CD14-positive monocyte (primary cell): ENCODE measurements at regions not wholly inside any gene's neighbourhood (a gene's known extent, or its start where the extent isn't known, plus 50 kb on each side); places are given as distances from the start of the nearest gene placed in this dataset.

Source experiments
- DNase-seq, 3 donors: peaks; one replicate each; pipeline ENCODE4 v3.0.0-alpha.2; 2011 to 2022
- H2AFZ ChIP-seq: 2 replicates; pipeline ENCODE4 v1.6.0; 2012; ENCODE audit warnings: mild to moderate bottlenecking, low read depth, low read length, inconsistent platforms; ENCODE audit not compliant: insufficient read depth, poor library complexity, severe bottlenecking
- H3K27ac ChIP-seq, 2 donors: 1 replicate in 1 of 2; 2 replicates in 1 of 2; pipeline ENCODE4 v1.5.1; 2012 to 2013; ENCODE audit warnings: low read length in 2 of 2, control low read depth in 1 of 2, inconsistent platforms in 1 of 2, low read depth in 1 of 2, mild to moderate bottlenecking in 1 of 2
- H3K27me3 ChIP-seq, 2 donors: one replicate each; pipeline versions ENCODE4 v1.6.0 to v1.6.1; 2011 to 2013; ENCODE audit warnings: low read length in 2 of 2; ENCODE audit not compliant: control insufficient read depth in 2 of 2, insufficient read depth in 2 of 2
- H3K36me3 ChIP-seq, 2 donors: replicated peaks in 1 of 2; 1 replicate in 1 of 2; 2 replicates in 1 of 2; pipeline versions ENCODE4 v1.5.1 to v1.6.1; 2012 to 2013; ENCODE audit warnings: low read length in 2 of 2, control low read depth in 1 of 2, inconsistent platforms in 1 of 2, mild to moderate bottlenecking in 1 of 2; ENCODE audit not compliant: insufficient read depth in 2 of 2, control insufficient read depth in 1 of 2
- H3K4me1 ChIP-seq, 2 donors: 1 replicate in 1 of 2; 2 replicates in 1 of 2; pipeline versions ENCODE4 v1.5.1 to v1.6.1; 2012 to 2013; ENCODE audit warnings: low read length in 2 of 2, control low read depth in 1 of 2, inconsistent platforms in 1 of 2, mild to moderate bottlenecking in 1 of 2, moderate library complexity in 1 of 2; ENCODE audit not compliant: insufficient read depth in 2 of 2, control insufficient read depth in 1 of 2
- H3K4me2 ChIP-seq: replicated peaks from 2 replicates; pipeline ENCODE3; 2012; ENCODE audit warnings: low read length, moderate library complexity, mild to moderate bottlenecking; ENCODE audit not compliant: poor library complexity, severe bottlenecking; ENCODE audit errors: extremely low read depth
- H3K4me3 ChIP-seq, 3 experiments: fragments of 200-600 bp in 1 of 3; sonication (generic) in 1 of 3; replicated peaks in 1 of 3; 1 replicate in 2 of 3; 2 replicates in 1 of 3; pipeline ENCODE4 v1.5.1; 2011 to 2013; ENCODE audit warnings: low read length in 3 of 3, mild to moderate bottlenecking in 3 of 3, control low read depth in 2 of 3, low read depth in 2 of 3, inconsistent platforms in 1 of 3, moderate library complexity in 1 of 3
- H3K79me2 ChIP-seq: 2 replicates; pipeline ENCODE4 v1.6.0; 2012; ENCODE audit warnings: mild to moderate bottlenecking, control low read depth, inconsistent platforms, low read length, moderate library complexity; ENCODE audit not compliant: insufficient read depth
- H3K9ac ChIP-seq: 2 replicates; pipeline ENCODE4 v1.6.0; 2017; ENCODE audit warnings: low read length, mild to moderate bottlenecking; ENCODE audit not compliant: insufficient read depth, poor library complexity, severe bottlenecking
- H3K9me3 ChIP-seq, 2 donors: replicated peaks in 1 of 2; 1 replicate in 1 of 2; 2 replicates in 1 of 2; pipeline versions ENCODE4 v1.5.1 to v1.6.1; 2012 to 2013; ENCODE audit warnings: low read length in 2 of 2, control low read depth in 1 of 2; ENCODE audit not compliant: control insufficient read depth in 1 of 2, insufficient read depth in 1 of 2
- H4K20me1 ChIP-seq: 2 replicates; pipeline ENCODE4 v1.6.0; 2012; ENCODE audit warnings: mild to moderate bottlenecking, low read length, control low read depth, moderate library complexity; ENCODE audit not compliant: insufficient read depth
- H3K27ac Mint-ChIP-seq, 7 donors: one replicate each; pipeline ENCODE4 v1.8.0; 2020; ENCODE audit warnings: mild to moderate bottlenecking in 7 of 7, mixed read lengths in 7 of 7, moderate library complexity in 6 of 7, inconsistent platforms in 2 of 7
- H3K27me3 Mint-ChIP-seq, 3 donors: one replicate each; pipeline ENCODE4 v1.8.0; 2021 to 2022; ENCODE audit warnings: low read depth in 3 of 3, mild to moderate bottlenecking in 3 of 3, mixed read lengths in 3 of 3, moderate library complexity in 3 of 3, inconsistent platforms in 1 of 3
- H3K36me3 Mint-ChIP-seq, 2 donors: one replicate each; pipeline ENCODE4 v1.8.0; 2020; ENCODE audit warnings: mixed read lengths in 2 of 2, inconsistent platforms in 1 of 2, mild to moderate bottlenecking in 1 of 2
- H3K4me1 Mint-ChIP-seq: one replicate; pipeline ENCODE4 v1.8.0; 2020; ENCODE audit warnings: mild to moderate bottlenecking, mixed read lengths
- H3K4me3 Mint-ChIP-seq, 2 donors: one replicate each; pipeline ENCODE4 v1.8.0; 2020; ENCODE audit warnings: mild to moderate bottlenecking in 2 of 2, mixed read lengths in 2 of 2, moderate library complexity in 1 of 2
- H3K9me3 Mint-ChIP-seq, 7 donors: one replicate each; pipeline ENCODE4 v1.8.0; 2020 to 2022; ENCODE audit warnings: mixed read lengths in 7 of 7, mild to moderate bottlenecking in 6 of 7, moderate library complexity in 6 of 7, inconsistent platforms in 2 of 7
- WGBS: methylation state at CpG from one replicate; pipeline ENCODE4 v1.1.5; 2013; ENCODE audit warnings: missing lambda C conversion rate; ENCODE audit not compliant: insufficient coverage; 5-methylcytosine and 5-hydroxymethylcytosine counted together
- intact Hi-C, 2 donors: fragments of 100-400 bp; cut with micrococcal nuclease; formaldehyde crosslinking; loops; one replicate each; pipeline versions ENCODE4 v1.15.0 to v1.15.1; 2023
- TF ChIP-seq, protein P1 (sequence below): fragments of 200-600 bp; IDR thresholded peaks from one replicate; pipeline ENCODE4 v1.8.0; 2022; ENCODE audit warnings: antibody characterized with exemption, mild to moderate bottlenecking

DNA sequence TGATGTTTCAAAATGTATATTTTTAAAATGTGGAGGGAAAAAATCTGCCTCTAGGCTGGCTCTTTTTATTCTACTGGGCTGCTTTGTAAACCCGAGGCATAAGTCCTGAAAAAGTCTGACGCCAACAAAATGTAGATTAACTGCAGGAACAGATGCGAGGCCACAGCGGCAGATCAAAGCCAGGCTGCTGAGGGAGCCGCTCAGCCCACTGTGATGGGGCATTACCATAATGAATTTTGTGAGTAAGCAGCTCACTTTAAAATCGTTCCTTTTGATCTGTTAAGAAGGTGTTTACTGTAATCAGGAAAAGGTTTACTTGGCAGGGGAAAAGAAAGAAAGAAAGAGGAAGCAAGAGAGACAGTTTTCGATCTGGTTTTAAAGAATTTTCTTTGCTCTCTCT lies 269.0 kb downstream of the ICOS start:
- no peaks in the 10 kb centered on the region for H3K4me1 ChIP-seq
- H3K4me1 Mint-ChIP-seq = no peaks in the 10 kb centered on the region
- H4K20me1 ChIP-seq = no peaks in the 10 kb centered on the region
- no peak overlapping the region for H3K4me3 ChIP-seq
- TF ChIP-seq, protein P1, sequence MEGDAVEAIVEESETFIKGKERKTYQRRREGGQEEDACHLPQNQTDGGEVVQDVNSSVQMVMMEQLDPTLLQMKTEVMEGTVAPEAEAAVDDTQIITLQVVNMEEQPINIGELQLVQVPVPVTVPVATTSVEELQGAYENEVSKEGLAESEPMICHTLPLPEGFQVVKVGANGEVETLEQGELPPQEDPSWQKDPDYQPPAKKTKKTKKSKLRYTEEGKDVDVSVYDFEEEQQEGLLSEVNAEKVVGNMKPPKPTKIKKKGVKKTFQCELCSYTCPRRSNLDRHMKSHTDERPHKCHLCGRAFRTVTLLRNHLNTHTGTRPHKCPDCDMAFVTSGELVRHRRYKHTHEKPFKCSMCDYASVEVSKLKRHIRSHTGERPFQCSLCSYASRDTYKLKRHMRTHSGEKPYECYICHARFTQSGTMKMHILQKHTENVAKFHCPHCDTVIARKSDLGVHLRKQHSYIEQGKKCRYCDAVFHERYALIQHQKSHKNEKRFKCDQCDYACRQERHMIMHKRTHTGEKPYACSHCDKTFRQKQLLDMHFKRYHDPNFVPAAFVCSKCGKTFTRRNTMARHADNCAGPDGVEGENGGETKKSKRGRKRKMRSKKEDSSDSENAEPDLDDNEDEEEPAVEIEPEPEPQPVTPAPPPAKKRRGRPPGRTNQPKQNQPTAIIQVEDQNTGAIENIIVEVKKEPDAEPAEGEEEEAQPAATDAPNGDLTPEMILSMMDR = no peak
- no peak overlapping the region for H3K27ac Mint-ChIP-seq
- H3K27me3 Mint-ChIP-seq = peaks cover 4 to 10% (median 4%) of the 10 kb centered on the region in 3 donors
- H3K27ac ChIP-seq = no peak overlapping the region
- no peak overlapping the region for H3K9ac ChIP-seq
- H3K9me3 Mint-ChIP-seq = peaks cover 0 to 2% (median 0%) of the 10 kb centered on the region in 7 donors
- H3K27me3 ChIP-seq = no peaks in the 10 kb centered on the region
- H3K9me3 ChIP-seq = no peaks in the 10 kb centered on the region
- H3K79me2 ChIP-seq = no peaks in the 10 kb centered on the region
- WGBS = 68% methylated on average over 2 of the region's 7 CpGs
- intact Hi-C loops = no loop called here
- H3K4me3 Mint-ChIP-seq = no peak overlapping the region
- no peaks in the 10 kb centered on the region for H3K36me3 ChIP-seq
- no peak overlapping the region for H3K4me2 ChIP-seq
- no peaks in the 10 kb centered on the region for H3K36me3 Mint-ChIP-seq
- no peak for DNase-seq
- H2AFZ ChIP-seq = no peak overlapping the region

DNA sequence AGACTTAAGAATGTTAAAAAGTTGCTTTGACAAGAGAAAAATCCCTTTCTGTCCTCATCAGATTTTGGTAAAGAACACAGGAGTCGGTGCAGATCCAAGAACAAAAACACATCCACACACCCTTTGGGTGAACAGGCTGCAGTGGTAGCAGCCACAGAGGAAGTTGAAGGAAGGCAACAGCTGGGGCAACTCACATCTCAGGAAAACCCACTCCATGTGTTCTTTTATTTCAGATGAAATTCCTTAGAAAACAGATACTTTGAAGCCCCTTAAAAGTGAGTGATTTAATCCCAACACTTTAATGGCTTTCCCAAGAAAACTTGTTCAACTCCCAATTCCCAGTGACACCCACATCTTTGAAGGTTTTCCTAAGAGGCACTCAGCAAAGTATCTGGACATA lies 271.3 kb downstream of the ICOS start:
- Mint-ChIP-seq H3K4me3 (no peak overlapping the region), H3K4me1 (no peaks in the 10 kb centered on the region), H3K9me3 (peaks cover 0 to 3% (median 0%) of the 10 kb centered on the region in 7 donors), H3K27me3 (peaks cover 4 to 9% (median 9%) of the 10 kb centered on the region in 3 donors), H3K36me3 (no peaks in the 10 kb centered on the region), H3K27ac (no peak overlapping the region)
- Histone ChIP-seq H3K4me1 (no peaks in the 10 kb centered on the region), H3K4me3 (no peak overlapping the region), H3K79me2 (no peaks in the 10 kb centered on the region), H3K4me2 (no peak overlapping the region), H3K9me3 (no peaks in the 10 kb centered on the region), H3K27ac (no peak overlapping the region), H2AFZ (no peak overlapping the region), H3K27me3 (no peaks in the 10 kb centered on the region), H4K20me1 (no peaks in the 10 kb centered on the region), H3K9ac (no peak overlapping the region), H3K36me3 (no peaks in the 10 kb centered on the region)
- no peak for DNase-seq
- TF ChIP-seq, protein P1 = no peak
- WGBS = no CpG with 5 or more reads among the region's 1 CpG
- intact Hi-C loops = no loop called here
